ENCODE measurements at regions not wholly inside any gene's neighbourhood (a gene's known extent, or its start where the extent isn't known, plus 50 kb on each side); places are given as distances from the start of the nearest gene placed in this dataset.

GRCh38 chr6:140677781-140678528, 1303.5 kb upstream of the CITED2 start:
- Histone ChIP-seq H3K27me3 (no peaks in the 10 kb centered on the region), H3K27ac (no peak overlapping the region), H4K20me1 (ENCODE audit: low read depth) (no peaks in the 10 kb centered on the region), H2AFZ (replicated peaks) (no peak overlapping the region), H3F3A (ENCODE audit: low read depth) (no peaks in the 10 kb centered on the region), H3K4me3 (no peak overlapping the region), H3K4me1 (no peaks in the 10 kb centered on the region), H3K79me2 (ENCODE audit: low read depth) (no peaks in the 10 kb centered on the region), H3K36me3 (no peaks in the 10 kb centered on the region), H3K4me2 (no peak overlapping the region), H3K9me3 (ENCODE audit: low read depth) (no peaks in the 10 kb centered on the region), H3K9ac (no peak overlapping the region)
- H3K27ac Mint-ChIP-seq, result no peak overlapping the region
- no peaks in the 10 kb centered on the region for H3K36me3 Mint-ChIP-seq
- no peaks in the 10 kb centered on the region for H3K27me3 Mint-ChIP-seq (ENCODE audit: insufficient read depth, low read depth)
- DNase-seq (ENCODE audit: low spot score), result no peak
- H3K4me1 Mint-ChIP-seq, result no peaks in the 10 kb centered on the region
- H3K4me3 Mint-ChIP-seq, result no peak overlapping the region
- TF ChIP-seq EZH2 (IDR thresholded peaks at IDR 0.05), result no peak
- no peak for TF ChIP-seq CTCF (IDR thresholded peaks at IDR 0.05)
- no peak for TF ChIP-seq EZH2phosphoT487 (IDR thresholded peaks at IDR 0.05)
- H3K9me3 Mint-ChIP-seq, result peaks cover 2% of the 10 kb centered on the region

GRCh38 chr6:140671926-140672325, 1297.5 kb upstream of the CITED2 start:
- no peak for TF ChIP-seq EZH2phosphoT487 (IDR thresholded peaks at IDR 0.05)
- peak; percentile 47 for TF ChIP-seq CTCF (IDR thresholded peaks at IDR 0.05)
- H3K27ac Mint-ChIP-seq, result no peak overlapping the region
- H3K4me1 ChIP-seq, result no peaks in the 10 kb centered on the region

GRCh38 chr6:140670021-140670420, 1295.6 kb upstream of the CITED2 start:
- H2AFZ ChIP-seq (replicated peaks), result no peak overlapping the region
- no peak overlapping the region for H3K4me3 Mint-ChIP-seq
- no peak overlapping the region for H3K27ac ChIP-seq
- no peak overlapping the region for H3K9ac ChIP-seq
- H3K4me1 Mint-ChIP-seq, result no peaks in the 10 kb centered on the region
- no peak overlapping the region for H3K4me3 ChIP-seq
- no peaks in the 10 kb centered on the region for H3K4me1 ChIP-seq
- H3K4me2 ChIP-seq, result no peak overlapping the region
- no peaks in the 10 kb centered on the region for H4K20me1 ChIP-seq (ENCODE audit: low read depth)
- H3K27me3 ChIP-seq, result no peaks in the 10 kb centered on the region
- no peaks in the 10 kb centered on the region for H3K27me3 Mint-ChIP-seq (ENCODE audit: insufficient read depth, low read depth)
- H3K36me3 ChIP-seq, result no peaks in the 10 kb centered on the region
- no peak for DNase-seq (ENCODE audit: low spot score)
- no peaks in the 10 kb centered on the region for H3K9me3 ChIP-seq (ENCODE audit: low read depth)
- H3F3A ChIP-seq (ENCODE audit: low read depth), result no peaks in the 10 kb centered on the region
- H3K79me2 ChIP-seq (ENCODE audit: low read depth), result no peaks in the 10 kb centered on the region
- TF ChIP-seq EZH2 (IDR thresholded peaks at IDR 0.05), result no peak
- no peak for TF ChIP-seq CTCF (IDR thresholded peaks at IDR 0.05)
- TF ChIP-seq EZH2phosphoT487 (IDR thresholded peaks at IDR 0.05), result no peak
- no peaks in the 10 kb centered on the region for H3K36me3 Mint-ChIP-seq
- H3K27ac Mint-ChIP-seq, result no peak overlapping the region
- H3K9me3 Mint-ChIP-seq, result no peaks in the 10 kb centered on the region

More at GRCh38 chr6:140671926-140672325, 1297.5 kb upstream of the CITED2 start:
- no peak overlapping the region for H2AFZ ChIP-seq (replicated peaks)
- H3K79me2 ChIP-seq (ENCODE audit: low read depth), result no peaks in the 10 kb centered on the region
- Mint-ChIP-seq H3K36me3 (no peaks in the 10 kb centered on the region), H3K9me3 (no peaks in the 10 kb centered on the region), H3K4me3 (no peak overlapping the region), H3K4me1 (no peaks in the 10 kb centered on the region), H3K27me3 (ENCODE audit: insufficient read depth, low read depth) (no peaks in the 10 kb centered on the region)
- H4K20me1 ChIP-seq (ENCODE audit: low read depth), result no peaks in the 10 kb centered on the region
- H3F3A ChIP-seq (ENCODE audit: low read depth), result no peaks in the 10 kb centered on the region
- DNase-seq (ENCODE audit: low spot score), result peak; percentile 13
- no peak overlapping the region for H3K9ac ChIP-seq
- no peaks in the 10 kb centered on the region for H3K9me3 ChIP-seq (ENCODE audit: low read depth)
- H3K4me2 ChIP-seq, result no peak overlapping the region
- no peaks in the 10 kb centered on the region for H3K36me3 ChIP-seq
- no peaks in the 10 kb centered on the region for H3K27me3 ChIP-seq
- no peak overlapping the region for H3K4me3 ChIP-seq
- H3K27ac ChIP-seq, result no peak overlapping the region
